ENCODE measurements at regions not wholly inside any gene's neighbourhood (a gene's known extent, or its start where the extent isn't known, plus 50 kb on each side); places are given as distances from the start of the nearest gene placed in this dataset.
"Not testable (repeated sequence)": the region's sequence is repeated elsewhere in the genome, so short reads cannot be mapped to it uniquely, and the experiment has no call there.

DNA sequence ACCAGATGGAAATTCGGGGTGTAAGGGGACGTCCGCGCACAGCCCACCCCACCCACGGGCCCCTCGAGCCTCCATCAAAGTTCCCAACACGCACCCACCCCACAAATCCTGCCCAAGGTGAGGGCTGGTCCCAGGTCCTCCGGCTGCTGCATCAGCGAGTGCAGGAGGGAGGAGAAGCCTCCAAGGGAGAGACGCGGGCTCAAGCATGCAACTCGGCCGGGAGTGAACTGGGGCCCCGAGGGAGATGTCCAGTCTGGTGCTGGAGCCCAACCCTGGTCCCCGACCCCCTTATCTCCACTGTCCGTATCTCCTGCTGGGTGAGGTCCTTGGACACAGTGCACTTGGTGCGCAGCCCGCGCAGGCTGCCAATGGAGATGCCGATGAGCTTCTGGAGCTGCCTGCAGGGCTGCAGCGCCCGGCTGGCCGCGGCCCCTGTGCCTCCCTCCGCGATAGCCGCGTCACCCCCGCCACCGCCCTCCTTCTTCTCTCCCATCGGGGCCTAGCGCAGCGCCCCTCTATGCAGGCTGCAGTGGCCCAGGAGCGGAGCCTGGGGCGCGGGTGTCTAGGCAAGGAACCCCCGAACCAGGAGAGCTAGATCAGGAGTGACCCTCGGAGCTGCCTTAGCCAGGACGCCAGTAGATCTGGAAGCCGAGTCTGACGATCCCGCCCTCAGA lies 489.2 kb downstream of the ZNF33B start:
- H3K9me3 ChIP-seq (ENCODE audit: control insufficient read depth in 4 of 4, insufficient read depth in 3 of 4, low read length in 3 of 4), result peaks cover 0 to 21% (median 0%) of the 10 kb centered on the region in 4 donors
- H3K4me3 ChIP-seq, result no peak overlapping the region
- H3K36me3 ChIP-seq (ENCODE audit: control insufficient read depth in 4 of 4, insufficient read depth in 4 of 4, low read length in 4 of 4), result no peaks in the 10 kb centered on the region
- H3K4me1 ChIP-seq (ENCODE audit: control insufficient read depth in 5 of 5, insufficient read depth in 5 of 5, low read length in 5 of 5), result no peaks in the 10 kb centered on the region
- DNase-seq, result peak in 1 of 3 donors; percentile 1
- H3K27me3 ChIP-seq (ENCODE audit: control insufficient read depth in 3 of 3, insufficient read depth in 3 of 3, low read length in 2 of 3), result peaks cover 0 to 4% (median 0%) of the 10 kb centered on the region in 3 donors
- H3K9ac ChIP-seq (ENCODE audit: insufficient read depth in 1 of 2, low read length in 2 of 2), result no peak overlapping the region
- no peak overlapping the region for H3K27ac ChIP-seq (ENCODE audit: low read depth in 1 of 2, low read length in 1 of 2)
- TF ChIP-seq CTCF (IDR thresholded peaks at IDR 0.05; ENCODE audit: control extremely low read depth, extremely low read depth), result no peak
- 56 to 63% methylated on average over 41 to 42 of the region's 42 CpGs for WGBS, 2 donors
- no peak for ATAC-seq (ENCODE audit: insufficient read depth, low FRiP score)

- not testable (repeated sequence) for H3K27me3 ChIP-seq (ENCODE audit: control insufficient read depth in 3 of 3, insufficient read depth in 3 of 3, low read length in 2 of 3); H3K4me3 ChIP-seq; H3K4me1 ChIP-seq (ENCODE audit: control insufficient read depth in 5 of 5, insufficient read depth in 5 of 5, low read length in 5 of 5); H3K27ac ChIP-seq (ENCODE audit: low read depth in 1 of 2, low read length in 1 of 2); H3K9ac ChIP-seq (ENCODE audit: insufficient read depth in 1 of 2, low read length in 2 of 2); ATAC-seq (ENCODE audit: insufficient read depth, low FRiP score); DNase-seq; H3K36me3 ChIP-seq (ENCODE audit: control insufficient read depth in 4 of 4, insufficient read depth in 4 of 4, low read length in 4 of 4)
- peaks cover 0 to 21% (median 0%) of the 10 kb centered on the region in 4 donors for H3K9me3 ChIP-seq (ENCODE audit: control insufficient read depth in 4 of 4, insufficient read depth in 3 of 4, low read length in 3 of 4)
- WGBS, 2 donors, result 54 to 65% methylated on average over 2 of the region's 2 CpGs
Measured at GRCh38 chr10:42146165-42146564, 492.2 kb downstream of the ZNF33B start.

DNA sequence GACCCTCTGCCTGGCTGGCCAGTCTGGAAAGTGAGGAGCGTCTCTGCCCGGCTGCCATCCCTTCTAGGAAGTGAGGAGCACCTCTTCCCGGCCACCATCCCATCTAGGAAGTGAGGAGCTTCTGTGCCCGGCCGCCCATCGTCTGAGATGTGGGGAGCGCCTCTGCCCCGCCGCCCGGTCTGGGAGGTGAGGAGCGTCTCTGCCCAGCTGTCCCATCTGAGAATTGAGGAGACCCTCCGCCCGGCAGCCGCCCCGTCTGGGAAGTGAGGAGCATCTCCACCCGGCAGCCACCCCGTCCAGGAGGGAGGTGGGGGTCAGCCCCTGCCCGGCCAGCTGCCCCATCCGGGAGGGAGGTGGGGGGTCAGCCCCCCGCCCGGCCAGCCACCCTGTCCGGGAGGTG lies 500.3 kb downstream of the ZNF33B start:
- ATAC-seq (ENCODE audit: insufficient read depth, low FRiP score); H3K4me1 ChIP-seq (ENCODE audit: control insufficient read depth in 5 of 5, insufficient read depth in 5 of 5, low read length in 5 of 5); H3K27me3 ChIP-seq (ENCODE audit: control insufficient read depth in 3 of 3, insufficient read depth in 3 of 3, low read length in 2 of 3); H3K27ac ChIP-seq (ENCODE audit: low read depth in 1 of 2, low read length in 1 of 2); H3K4me3 ChIP-seq; DNase-seq; H3K9me3 ChIP-seq (ENCODE audit: control insufficient read depth in 4 of 4, insufficient read depth in 3 of 4, low read length in 3 of 4); H3K36me3 ChIP-seq (ENCODE audit: control insufficient read depth in 4 of 4, insufficient read depth in 4 of 4, low read length in 4 of 4); H3K9ac ChIP-seq (ENCODE audit: insufficient read depth in 1 of 2, low read length in 2 of 2): not testable (repeated sequence)
- WGBS, 2 donors, result 91 to 98% methylated on average over 15 to 22 of the region's 22 CpGs

- Histone ChIP-seq H3K9ac (ENCODE audit: insufficient read depth in 1 of 2, low read length in 2 of 2) (no peak overlapping the region), H3K9me3 (ENCODE audit: control insufficient read depth in 4 of 4, insufficient read depth in 3 of 4, low read length in 3 of 4) (peaks cover 0 to 14% (median 0%) of the 10 kb centered on the region in 4 donors), H3K36me3 (ENCODE audit: control insufficient read depth in 4 of 4, insufficient read depth in 4 of 4, low read length in 4 of 4) (no peaks in the 10 kb centered on the region), H3K4me3 (no peak overlapping the region), H3K27ac (ENCODE audit: low read depth in 1 of 2, low read length in 1 of 2) (no peak overlapping the region), H3K4me1 (ENCODE audit: control insufficient read depth in 5 of 5, insufficient read depth in 5 of 5, low read length in 5 of 5) (no peaks in the 10 kb centered on the region), H3K27me3 (ENCODE audit: control insufficient read depth in 3 of 3, insufficient read depth in 3 of 3, low read length in 2 of 3) (no peaks in the 10 kb centered on the region)
- 78 to 83% methylated on average over 19 to 21 of the region's 21 CpGs for WGBS, 2 donors
- DNase-seq (no peak), ATAC-seq (ENCODE audit: insufficient read depth, low FRiP score) (no peak)
- TF ChIP-seq CTCF (IDR thresholded peaks at IDR 0.05; ENCODE audit: control extremely low read depth, extremely low read depth), result no peak
Measured at GRCh38 chr10:42113158-42113450, 525.3 kb downstream of the ZNF33B start.

Measured in lung (tissue), 11 donors.